Vagina (tissue), 2 donors: ENCODE measurements at regions not wholly inside any gene's neighbourhood (a gene's known extent, or its start where the extent isn't known, plus 50 kb on each side); places are given as distances from the start of the nearest gene placed in this dataset.

Experiments
- DNase-seq, 2 donors: peaks; one replicate each; pipeline ENCODE4 v3.0.0-alpha.2; 2017; ENCODE audit errors: extremely low spot score in 2 of 2
- H3K27ac ChIP-seq: fragments of 200-600 bp; sonication (generic); one replicate; pipeline ENCODE4 v1.5.1; 2019
- H3K27me3 ChIP-seq: fragments of 200-600 bp; sonication (generic); one replicate; pipeline ENCODE4 v1.5.1; 2019
- H3K36me3 ChIP-seq, 2 donors: fragments of 200-600 bp; sonication (generic); one replicate each; pipeline ENCODE4 v1.5.1; 2017 to 2019
- H3K4me1 ChIP-seq: fragments of 200-600 bp; sonication (generic); one replicate; pipeline ENCODE4 v1.5.1; 2019
- H3K4me3 ChIP-seq, 2 donors: fragments of 200-600 bp; sonication (generic); 1 replicate in 1 of 2; 2 replicates in 1 of 2; pipeline ENCODE4 v1.5.1; 2016 to 2019
- H3K9me3 ChIP-seq: fragments of 200-600 bp; sonication (generic); one replicate; pipeline ENCODE4 v1.5.1; 2019
- CTCF ChIP-seq, 3 experiments: fragments of 450-650 bp in 2 of 3; fragments of 200-600 bp in 1 of 3; sonication (generic) in 1 of 3; IDR thresholded peaks; one replicate each; pipeline ENCODE4 v1.5.1; 2017 to 2019; ENCODE audit warnings: antibody characterized with exemption in 3 of 3, mild to moderate bottlenecking in 2 of 3, moderate library complexity in 2 of 3
- POLR2A ChIP-seq, 2 donors: fragments of 450-650 bp; IDR thresholded peaks; one replicate each; pipeline ENCODE4 v1.6.1; 2017; ENCODE audit warnings: antibody characterized with exemption in 2 of 2, mild to moderate bottlenecking in 2 of 2, moderate library complexity in 2 of 2
- POLR2AphosphoS5 ChIP-seq, 2 donors: sonication (generic); formaldehyde crosslinking; IDR thresholded peaks; one replicate each; pipeline ENCODE4 v1.9.0; 2017; ENCODE audit warnings: antibody characterized with exemption in 2 of 2, mild to moderate bottlenecking in 2 of 2, low read depth in 1 of 2; ENCODE audit not compliant: insufficient read depth in 1 of 2
- intact Hi-C: fragments of 100-400 bp; cut with DNase I; formaldehyde crosslinking; loops from one replicate; pipeline ENCODE4 v1.15.1; 2023

GRCh38 chr5:5560016-5560415, 137.5 kb downstream of the ICE1 start:
- H3K27ac ChIP-seq: no peak overlapping the region
- no peak for DNase-seq
- TF ChIP-seq CTCF (IDR thresholded peaks at IDR 0.05): no peak
- TF ChIP-seq POLR2A (IDR thresholded peaks at IDR 0.05): no peak
- TF ChIP-seq POLR2AphosphoS5 (IDR thresholded peaks at IDR 0.05; ENCODE audit: insufficient read depth in 1 of 2, low read depth in 1 of 2): no peak
- H3K9me3 ChIP-seq: no peaks in the 10 kb centered on the region
- H3K4me3 ChIP-seq: no peak overlapping the region
- H3K27me3 ChIP-seq: no peaks in the 10 kb centered on the region
- H3K36me3 ChIP-seq: no peaks in the 10 kb centered on the region
- intact Hi-C loops: no loop called here
- H3K4me1 ChIP-seq: no peaks in the 10 kb centered on the region

- TF ChIP-seq POLR2AphosphoS5 (IDR thresholded peaks at IDR 0.05; ENCODE audit: insufficient read depth in 1 of 2, low read depth in 1 of 2) (no peak), CTCF (IDR thresholded peaks at IDR 0.05) (no peak), POLR2A (IDR thresholded peaks at IDR 0.05) (no peak)
- DNase-seq: no peak
- Histone ChIP-seq H3K9me3 (no peaks in the 10 kb centered on the region), H3K4me1 (no peaks in the 10 kb centered on the region), H3K27ac (no peak overlapping the region), H3K36me3 (no peaks in the 10 kb centered on the region), H3K27me3 (no peaks in the 10 kb centered on the region), H3K4me3 (no peak overlapping the region)
- intact Hi-C loops: no loop called here
Measured at GRCh38 chr5:5558638-5559527, 136.4 kb downstream of the ICE1 start.

GRCh38 chr5:5558102-5558501, 135.6 kb downstream of the ICE1 start:
- no peak for TF ChIP-seq POLR2AphosphoS5 (IDR thresholded peaks at IDR 0.05; ENCODE audit: insufficient read depth in 1 of 2, low read depth in 1 of 2)
- DNase-seq: no peak
- no peak overlapping the region for H3K27ac ChIP-seq
- intact Hi-C loops: no loop called here
- no peak overlapping the region for H3K4me3 ChIP-seq
- H3K27me3 ChIP-seq: no peaks in the 10 kb centered on the region
- H3K36me3 ChIP-seq: no peaks in the 10 kb centered on the region
- no peaks in the 10 kb centered on the region for H3K4me1 ChIP-seq
- H3K9me3 ChIP-seq: no peaks in the 10 kb centered on the region

GRCh38 chr5:5551499-5551898, 129.0 kb downstream of the ICE1 start:
- H3K36me3 ChIP-seq: no peaks in the 10 kb centered on the region
- H3K4me3 ChIP-seq: no peak overlapping the region
- H3K27ac ChIP-seq: no peak overlapping the region
- H3K27me3 ChIP-seq: no peaks in the 10 kb centered on the region
- DNase-seq: peak in 1 of 2 donors; percentile 32
- intact Hi-C loops: no loop called here
- TF ChIP-seq CTCF (IDR thresholded peaks at IDR 0.05) (no peak), POLR2A (IDR thresholded peaks at IDR 0.05) (no peak), POLR2AphosphoS5 (IDR thresholded peaks at IDR 0.05; ENCODE audit: insufficient read depth in 1 of 2, low read depth in 1 of 2) (no peak)
- no peaks in the 10 kb centered on the region for H3K4me1 ChIP-seq
- no peaks in the 10 kb centered on the region for H3K9me3 ChIP-seq

GRCh38 chr5:5546408-5546807, 123.9 kb downstream of the ICE1 start:
- Histone ChIP-seq H3K27ac (no peak overlapping the region), H3K4me3 (no peak overlapping the region), H3K4me1 (no peaks in the 10 kb centered on the region), H3K9me3 (no peaks in the 10 kb centered on the region), H3K27me3 (no peaks in the 10 kb centered on the region), H3K36me3 (no peaks in the 10 kb centered on the region)
- no peak for TF ChIP-seq POLR2AphosphoS5 (IDR thresholded peaks at IDR 0.05; ENCODE audit: insufficient read depth in 1 of 2, low read depth in 1 of 2)
- no peak for TF ChIP-seq CTCF (IDR thresholded peaks at IDR 0.05)
- TF ChIP-seq POLR2A (IDR thresholded peaks at IDR 0.05): no peak
- intact Hi-C loops: no loop called here
- no peak for DNase-seq
